HepG2 (cell line): ENCODE measurements at regions not wholly inside any gene's neighbourhood (a gene's known extent, or its start where the extent isn't known, plus 50 kb on each side); places are given as distances from the start of the nearest gene placed in this dataset.

Experiments
- ATAC-seq: fragments of 200-7000 bp; cut with Tn5 transposase; 3 replicates; pipeline ENCODE4 v1.9.1; 2020; ENCODE audit warnings: mild to moderate bottlenecking, moderate library complexity
- BruUV-seq: library from RNA; stranded (reverse); fragments of 400-500 nt; replicated peaks from 2 replicates; lab custom pipeline; 2021; lab: Mats Ljungman, UMichigan
- CTCF ChIA-PET: fragments of 300-600 bp; formaldehyde crosslinking; extraction: SDS; loops from one replicate; lab custom pipeline; 2021; ENCODE audit warnings: low total read pairs, inconsistent platforms, low intra/inter-chr PET ratio; lab: Yijun Ruan, JAX
- POLR2A ChIA-PET: fragments of 350-600 bp; sonication (Branson Sonifier 250); formaldehyde crosslinking; loops from one replicate; lab custom pipeline; 2020; ENCODE audit warnings: antibody characterized with exemption, inconsistent platforms; lab: Yijun Ruan, JAX
- DNase-seq: peaks from one replicate; pipeline ENCODE4 v3.0.0-alpha.2; 2015; ENCODE audit warnings: low spot score
- FAIRE-seq: peaks from 3 replicates; lab custom pipeline; 2011; peaks lifted over from hg19 to GRCh38; lab: Jason Lieb, UNC
- H2AFZ ChIP-seq: one replicate; pipeline ENCODE4 v1.6.1; 2011; ENCODE audit warnings: low read length, inconsistent platforms
- H3K27ac ChIP-seq: fragments of 300-600 bp; 3 replicates; pipeline ENCODE4 v1.8.0; 2011; ENCODE audit warnings: mixed run types, mild to moderate bottlenecking, mixed read lengths, low read length, inconsistent platforms; ENCODE audit not compliant: insufficient read depth; ENCODE audit errors: extremely low read length
- H3K27me3 ChIP-seq, 2 experiments: fragments of 200-600 bp in 1 of 2; 2 replicates in 1 of 2; 3 replicates in 1 of 2; pipeline versions ENCODE4 v1.6.0 to v1.8.0; 2011; ENCODE audit warnings: low read length in 2 of 2, mild to moderate bottlenecking in 2 of 2, moderate library complexity in 2 of 2, inconsistent platforms in 1 of 2; ENCODE audit not compliant: insufficient read depth in 2 of 2, control insufficient read depth in 1 of 2
- H3K36me3 ChIP-seq, 2 experiments: fragments of 200-600 bp in 1 of 2; replicated peaks in 1 of 2; 2 replicates in 1 of 2; 3 replicates in 1 of 2; pipeline versions ENCODE4 v1.5.1 to v1.8.0; 2011; ENCODE audit warnings: low read length in 2 of 2, inconsistent platforms in 1 of 2; ENCODE audit not compliant: insufficient read depth in 2 of 2, control insufficient read depth in 1 of 2
- H3K4me1 ChIP-seq: 2 replicates; pipeline ENCODE4 v1.5.1; 2012; ENCODE audit warnings: low read length, inconsistent platforms; ENCODE audit not compliant: insufficient read depth
- H3K4me2 ChIP-seq: 2 replicates; pipeline ENCODE4 v1.6.0; 2011; ENCODE audit warnings: low read depth, low read length, inconsistent platforms
- H3K4me3 ChIP-seq, 3 experiments: fragments of 200-600 bp in 1 of 3; sonication (generic), shearing (Covaris generic) in 1 of 3; replicated peaks in 1 of 3; 2 replicates each; pipeline ENCODE4 v1.5.1; 2011 to 2016; ENCODE audit warnings: low read length in 3 of 3, inconsistent platforms in 2 of 3, low read depth in 2 of 3, mild to moderate bottlenecking in 2 of 3, control low read depth in 1 of 3, mixed read lengths in 1 of 3; ENCODE audit not compliant: insufficient read depth in 1 of 3
- H3K79me2 ChIP-seq: one replicate; pipeline ENCODE4 v1.6.1; 2011; ENCODE audit warnings: low read length, inconsistent platforms; ENCODE audit not compliant: insufficient read depth
- H3K9ac ChIP-seq: 2 replicates; pipeline ENCODE4 v1.6.0; 2011; ENCODE audit warnings: mild to moderate bottlenecking, low read depth, low read length, inconsistent platforms; ENCODE audit not compliant: insufficient read depth
- H3K9me3 ChIP-seq: 2 replicates; pipeline ENCODE4 v1.5.1; 2012; ENCODE audit warnings: mild to moderate bottlenecking, low read length
- H4K20me1 ChIP-seq: 2 replicates; pipeline ENCODE4 v1.6.0; 2011; ENCODE audit warnings: inconsistent platforms, mild to moderate bottlenecking, low read length, moderate library complexity; ENCODE audit not compliant: insufficient read depth
- CAMTA2 ChIP-seq: sonication (generic); formaldehyde crosslinking; IDR thresholded peaks from 2 replicates; pipeline ENCODE4 v1.4.0; 2020; ENCODE audit warnings: mild to moderate bottlenecking, missing genetic modification reagents, borderline replicate concordance
- CTCF ChIP-seq: sonication (generic); formaldehyde crosslinking; IDR thresholded peaks from 2 replicates; pipeline ENCODE4 v1.5.0; 2020; ENCODE audit warnings: mild to moderate bottlenecking, missing genetic modification reagents, moderate library complexity
- HES4 ChIP-seq: sonication (generic); formaldehyde crosslinking; IDR thresholded peaks from 2 replicates; pipeline ENCODE4 v1.9.0; 2021; ENCODE audit warnings: mild to moderate bottlenecking, missing genetic modification reagents, borderline replicate concordance
- SMC3 ChIP-seq: IDR thresholded peaks from 2 replicates; pipeline ENCODE4 v1.6.1; 2011; ENCODE audit warnings: low read length, improper control_type of control experiment
- STAG1 ChIP-seq: sonication (generic); formaldehyde crosslinking; IDR thresholded peaks from 2 replicates; pipeline ENCODE4 v1.4.0; 2020; ENCODE audit warnings: missing genetic modification reagents
- ZC3H4 ChIP-seq: sonication (generic); formaldehyde crosslinking; IDR thresholded peaks from 2 replicates; pipeline ENCODE4 v1.4.0; 2020; ENCODE audit warnings: missing genetic modification reagents, borderline replicate concordance
- ZFY ChIP-seq: sonication (generic); formaldehyde crosslinking; IDR thresholded peaks from 2 replicates; pipeline ENCODE4 v1.4.0; 2020; ENCODE audit warnings: missing genetic modification reagents
- ZNF34 ChIP-seq: sonication (generic); formaldehyde crosslinking; IDR thresholded peaks from 2 replicates; pipeline ENCODE4 v1.4.0; 2020; ENCODE audit warnings: mild to moderate bottlenecking, missing genetic modification reagents, borderline replicate concordance
- ZNF354B ChIP-seq: sonication (generic); formaldehyde crosslinking; IDR thresholded peaks from 2 replicates; pipeline ENCODE4 v1.8.0; 2022; ENCODE audit warnings: mild to moderate bottlenecking, missing genetic modification reagents
- ZNF468 ChIP-seq: sonication (generic); formaldehyde crosslinking; IDR thresholded peaks from 2 replicates; pipeline ENCODE4 v1.8.0; 2022; ENCODE audit warnings: mild to moderate bottlenecking, moderate library complexity, missing genetic modification reagents
- ZNF567 ChIP-seq: sonication (generic); formaldehyde crosslinking; IDR thresholded peaks from 2 replicates; pipeline ENCODE4 v1.8.1; 2023; ENCODE audit warnings: mild to moderate bottlenecking, missing genetic modification reagents, borderline replicate concordance
- ZNF619 ChIP-seq: sonication (generic); formaldehyde crosslinking; IDR thresholded peaks from 2 replicates; pipeline ENCODE4 v1.4.0; 2020; ENCODE audit warnings: mild to moderate bottlenecking, missing genetic modification reagents
- ZSCAN9 ChIP-seq: IDR thresholded peaks from 2 replicates; pipeline ENCODE4 v1.6.1; 2016; ENCODE audit warnings: borderline replicate concordance
- WGBS: methylation state at CpG from one replicate; pipeline ENCODE4 v1.1.6; 2017; ENCODE audit warnings: low lambda C conversion rate; 5-methylcytosine and 5-hydroxymethylcytosine counted together
- in situ Hi-C: cut with HindIII; loops from 2 replicates; pipeline ENCODE4 v1.10.0; 2017; ENCODE audit warnings: low pct_unique_long_range_greater_than_20kb; ENCODE audit not compliant: extremely low pct_ligation_motif_present
- intact Hi-C: fragments of 100-400 bp; cut with micrococcal nuclease; formaldehyde crosslinking; loops from one replicate; pipeline ENCODE4 v1.10.0; 2022; ENCODE audit not compliant: unreplicated experiment
- TF ChIP-seq, protein P1 (sequence below): sonication (generic); formaldehyde crosslinking; IDR thresholded peaks from 2 replicates; pipeline ENCODE4 v1.4.0; 2020; ENCODE audit warnings: missing genetic modification reagents
- TF ChIP-seq, protein P2 (sequence below): sonication (generic); formaldehyde crosslinking; IDR thresholded peaks from 2 replicates; pipeline ENCODE4 v1.4.0; 2020; ENCODE audit warnings: mild to moderate bottlenecking, missing genetic modification reagents
- TF ChIP-seq, protein P3 (sequence below): sonication (generic); formaldehyde crosslinking; IDR thresholded peaks from 2 replicates; pipeline ENCODE4 v1.5.1; 2020; ENCODE audit warnings: missing genetic modification reagents, mild to moderate bottlenecking, borderline replicate concordance

DNA sequence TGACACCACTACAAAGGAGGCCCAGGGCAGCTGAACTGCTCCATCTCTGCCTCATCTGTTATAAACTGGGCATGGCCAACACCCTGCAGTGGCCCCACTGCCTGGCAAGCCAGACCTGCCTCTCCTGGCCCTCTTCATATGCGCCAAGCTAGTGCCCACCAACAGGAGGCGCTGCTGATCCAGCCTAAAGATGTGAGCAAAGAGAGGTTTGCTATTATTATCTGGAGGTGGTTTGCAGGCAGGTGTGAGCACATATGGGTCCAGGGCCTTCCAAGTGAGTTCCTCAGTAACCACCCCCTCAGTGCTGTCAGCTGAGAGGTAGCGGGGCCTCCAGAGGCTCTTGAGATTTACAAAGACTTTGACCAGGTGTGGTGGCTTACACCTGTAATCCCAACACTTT is 232.2 kb downstream of the SYK start:
- peak; percentile 13 for DNase-seq
- Histone ChIP-seq H3K9me3 (no peaks in the 10 kb centered on the region), H3K4me2 (no peak overlapping the region), H3K4me1 (peaks cover 44% of the 10 kb centered on the region), H2AFZ (no peak overlapping the region), H3K9ac (no peak overlapping the region), H3K4me3 (no peak overlapping the region), H3K27ac (no peak overlapping the region), H3K79me2 (peaks cover 5% of the 10 kb centered on the region), H4K20me1 (no peaks in the 10 kb centered on the region), H3K27me3 (no peaks in the 10 kb centered on the region), H3K36me3 (no peaks in the 10 kb centered on the region)
- no peak for ATAC-seq
- CTCF ChIA-PET: interaction anchor here (1.9 kb wide), 1 partner anchor 392 kb away, joined by 6 read pairs; no protein-coding TSS in a partner anchor
- no CpG with 5 or more reads among the region's 3 CpGs for WGBS
- BruUV-seq: no TSS peak
- POLR2A ChIA-PET: interaction anchor here (1.0 kb wide), 1 partner anchor 390 kb away, joined by 3 read pairs; the partner anchor contains the start of gene NFIL3
- intact Hi-C loops: no loop called here
- in situ Hi-C loops: loop anchor here (5.0 kb wide), 1 partner anchor 394 kb away; no protein-coding TSS in a partner anchor
- FAIRE-seq: no peak
- TF ChIP-seq ZNF619 (no peak), ZNF354B (CRISPR knock-in tag) (no peak), ZNF34 (CRISPR knock-in tag) (no peak), HES4 (CRISPR knock-in tag) (no peak), CAMTA2 (CRISPR knock-in tag) (no peak), ZNF567 (CRISPR knock-in tag) (no peak), ZC3H4 (no peak), CTCF (CRISPR knock-in tag) (peak; percentile 72), STAG1 (CRISPR knock-in tag) (peak; percentile 73), ZSCAN9 (CRISPR knock-in tag) (no peak), SMC3 (0 out of 2 replicates have a peak, but pooled peaks have one; percentile 19), ZNF468 (no peak), ZFY (CRISPR knock-in tag) (no peak)
- TF ChIP-seq, protein P1, sequence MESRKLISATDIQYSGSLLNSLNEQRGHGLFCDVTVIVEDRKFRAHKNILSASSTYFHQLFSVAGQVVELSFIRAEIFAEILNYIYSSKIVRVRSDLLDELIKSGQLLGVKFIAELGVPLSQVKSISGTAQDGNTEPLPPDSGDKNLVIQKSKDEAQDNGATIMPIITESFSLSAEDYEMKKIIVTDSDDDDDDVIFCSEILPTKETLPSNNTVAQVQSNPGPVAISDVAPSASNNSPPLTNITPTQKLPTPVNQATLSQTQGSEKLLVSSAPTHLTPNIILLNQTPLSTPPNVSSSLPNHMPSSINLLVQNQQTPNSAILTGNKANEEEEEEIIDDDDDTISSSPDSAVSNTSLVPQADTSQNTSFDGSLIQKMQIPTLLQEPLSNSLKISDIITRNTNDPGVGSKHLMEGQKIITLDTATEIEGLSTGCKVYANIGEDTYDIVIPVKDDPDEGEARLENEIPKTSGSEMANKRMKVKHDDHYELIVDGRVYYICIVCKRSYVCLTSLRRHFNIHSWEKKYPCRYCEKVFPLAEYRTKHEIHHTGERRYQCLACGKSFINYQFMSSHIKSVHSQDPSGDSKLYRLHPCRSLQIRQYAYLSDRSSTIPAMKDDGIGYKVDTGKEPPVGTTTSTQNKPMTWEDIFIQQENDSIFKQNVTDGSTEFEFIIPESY (CRISPR knock-in tag): peak; percentile 99
- TF ChIP-seq, protein P2, sequence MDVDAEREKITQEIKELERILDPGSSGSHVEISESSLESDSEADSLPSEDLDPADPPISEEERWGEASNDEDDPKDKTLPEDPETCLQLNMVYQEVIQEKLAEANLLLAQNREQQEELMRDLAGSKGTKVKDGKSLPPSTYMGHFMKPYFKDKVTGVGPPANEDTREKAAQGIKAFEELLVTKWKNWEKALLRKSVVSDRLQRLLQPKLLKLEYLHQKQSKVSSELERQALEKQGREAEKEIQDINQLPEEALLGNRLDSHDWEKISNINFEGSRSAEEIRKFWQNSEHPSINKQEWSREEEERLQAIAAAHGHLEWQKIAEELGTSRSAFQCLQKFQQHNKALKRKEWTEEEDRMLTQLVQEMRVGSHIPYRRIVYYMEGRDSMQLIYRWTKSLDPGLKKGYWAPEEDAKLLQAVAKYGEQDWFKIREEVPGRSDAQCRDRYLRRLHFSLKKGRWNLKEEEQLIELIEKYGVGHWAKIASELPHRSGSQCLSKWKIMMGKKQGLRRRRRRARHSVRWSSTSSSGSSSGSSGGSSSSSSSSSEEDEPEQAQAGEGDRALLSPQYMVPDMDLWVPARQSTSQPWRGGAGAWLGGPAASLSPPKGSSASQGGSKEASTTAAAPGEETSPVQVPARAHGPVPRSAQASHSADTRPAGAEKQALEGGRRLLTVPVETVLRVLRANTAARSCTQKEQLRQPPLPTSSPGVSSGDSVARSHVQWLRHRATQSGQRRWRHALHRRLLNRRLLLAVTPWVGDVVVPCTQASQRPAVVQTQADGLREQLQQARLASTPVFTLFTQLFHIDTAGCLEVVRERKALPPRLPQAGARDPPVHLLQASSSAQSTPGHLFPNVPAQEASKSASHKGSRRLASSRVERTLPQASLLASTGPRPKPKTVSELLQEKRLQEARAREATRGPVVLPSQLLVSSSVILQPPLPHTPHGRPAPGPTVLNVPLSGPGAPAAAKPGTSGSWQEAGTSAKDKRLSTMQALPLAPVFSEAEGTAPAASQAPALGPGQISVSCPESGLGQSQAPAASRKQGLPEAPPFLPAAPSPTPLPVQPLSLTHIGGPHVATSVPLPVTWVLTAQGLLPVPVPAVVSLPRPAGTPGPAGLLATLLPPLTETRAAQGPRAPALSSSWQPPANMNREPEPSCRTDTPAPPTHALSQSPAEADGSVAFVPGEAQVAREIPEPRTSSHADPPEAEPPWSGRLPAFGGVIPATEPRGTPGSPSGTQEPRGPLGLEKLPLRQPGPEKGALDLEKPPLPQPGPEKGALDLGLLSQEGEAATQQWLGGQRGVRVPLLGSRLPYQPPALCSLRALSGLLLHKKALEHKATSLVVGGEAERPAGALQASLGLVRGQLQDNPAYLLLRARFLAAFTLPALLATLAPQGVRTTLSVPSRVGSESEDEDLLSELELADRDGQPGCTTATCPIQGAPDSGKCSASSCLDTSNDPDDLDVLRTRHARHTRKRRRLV (CRISPR knock-in tag): no peak
- TF ChIP-seq, protein P3, sequence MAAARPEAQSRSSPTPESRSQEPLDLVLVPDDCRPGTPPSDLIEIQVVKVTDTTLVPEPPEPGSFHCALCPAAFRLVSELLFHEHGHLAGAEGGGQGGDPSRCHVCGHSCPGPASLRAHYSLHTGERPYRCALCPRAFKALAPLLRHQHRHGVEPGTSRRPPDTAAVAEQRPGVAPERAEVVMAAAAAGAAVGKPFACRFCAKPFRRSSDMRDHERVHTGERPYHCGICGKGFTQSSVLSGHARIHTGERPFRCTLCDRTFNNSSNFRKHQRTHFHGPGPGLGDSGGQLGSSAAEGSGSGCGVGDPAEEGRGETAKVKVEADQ (CRISPR knock-in tag): no peak
